HL-60 (cell line): ENCODE measurements at regions not wholly inside any gene's neighbourhood (a gene's known extent, or its start where the extent isn't known, plus 50 kb on each side); places are given as distances from the start of the nearest gene placed in this dataset.

Source experiments
- DNase-seq, 2 experiments: peaks; one replicate each; pipeline ENCODE4 v3.0.0-alpha.2; 2010 to 2020; ENCODE audit warnings: low read depth in 1 of 2, low spot score in 1 of 2
- H3K27ac ChIP-seq: fragments of 250-450 bp; sonication (Bioruptor Pico); replicated peaks from 2 replicates; pipeline ENCODE4 v1.5.1; 2020; ENCODE audit warnings: mild to moderate bottlenecking, moderate library complexity
- H3K27me3 ChIP-seq: fragments of 250-450 bp; sonication (Bioruptor Pico); 2 replicates; pipeline ENCODE4 v1.5.1; 2021; ENCODE audit warnings: mild to moderate bottlenecking, moderate library complexity; ENCODE audit not compliant: insufficient read depth, poor library complexity, severe bottlenecking
- H3K4me3 ChIP-seq: replicated peaks from 2 replicates; pipeline ENCODE4 v1.5.1; 2011; ENCODE audit warnings: mild to moderate bottlenecking, control low read depth, low read length; ENCODE audit not compliant: insufficient read depth
- GABPA ChIP-seq: IDR thresholded peaks from 2 replicates; pipeline ENCODE4 v1.6.1; 2012; ENCODE audit warnings: low read depth
- POLR2AphosphoS5 ChIP-seq: IDR thresholded peaks from 2 replicates; pipeline ENCODE4 v1.6.1; 2012; ENCODE audit warnings: low read depth
- SPI1 ChIP-seq: IDR thresholded peaks from 2 replicates; pipeline ENCODE4 v1.6.1; 2012; ENCODE audit warnings: low read depth, mild to moderate bottlenecking, borderline replicate concordance
- TF ChIP-seq, protein P1 (sequence below): IDR thresholded peaks from 2 replicates; pipeline ENCODE4 v1.6.1; 2012; ENCODE audit warnings: low read depth; ENCODE audit not compliant: insufficient replicate concordance
- TF ChIP-seq, protein P2 (sequence below): IDR thresholded peaks from one replicate; pipeline ENCODE4 v1.5.1; 2011; ENCODE audit warnings: low read length, control low read depth, inconsistent platforms; ENCODE audit not compliant: insufficient read depth

DNA sequence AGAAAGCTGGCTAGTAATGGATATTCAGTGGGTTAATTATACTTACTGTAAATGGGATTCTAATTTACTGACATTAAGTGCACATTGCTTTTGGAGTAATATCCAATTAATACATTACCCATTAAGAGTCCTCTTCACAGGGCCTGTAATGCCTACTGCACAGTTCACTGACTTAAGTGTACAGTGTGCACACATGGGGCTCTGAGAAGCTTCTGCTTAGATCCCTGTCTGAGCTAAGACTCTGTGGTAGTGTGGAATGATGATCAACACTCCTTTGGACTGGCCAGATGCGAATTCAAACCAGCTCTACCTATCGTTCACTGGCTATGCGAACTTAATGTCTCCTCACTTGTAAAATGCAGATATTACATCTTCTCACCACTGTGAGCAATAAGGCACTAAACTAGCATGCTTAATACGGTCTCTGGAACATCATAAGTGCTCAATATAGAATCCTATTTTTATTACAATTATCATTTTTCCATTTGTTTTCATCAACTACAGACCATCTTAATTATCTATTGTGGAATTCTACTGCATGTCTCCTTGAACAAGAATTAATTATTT is 53.8 kb upstream of the SEC61G start:
- Histone ChIP-seq H3K4me3 (no peak overlapping the region), H3K27me3 (no peaks in the 10 kb centered on the region), H3K27ac (no peak overlapping the region)
- no peak for DNase-seq
- TF ChIP-seq, protein P1, sequence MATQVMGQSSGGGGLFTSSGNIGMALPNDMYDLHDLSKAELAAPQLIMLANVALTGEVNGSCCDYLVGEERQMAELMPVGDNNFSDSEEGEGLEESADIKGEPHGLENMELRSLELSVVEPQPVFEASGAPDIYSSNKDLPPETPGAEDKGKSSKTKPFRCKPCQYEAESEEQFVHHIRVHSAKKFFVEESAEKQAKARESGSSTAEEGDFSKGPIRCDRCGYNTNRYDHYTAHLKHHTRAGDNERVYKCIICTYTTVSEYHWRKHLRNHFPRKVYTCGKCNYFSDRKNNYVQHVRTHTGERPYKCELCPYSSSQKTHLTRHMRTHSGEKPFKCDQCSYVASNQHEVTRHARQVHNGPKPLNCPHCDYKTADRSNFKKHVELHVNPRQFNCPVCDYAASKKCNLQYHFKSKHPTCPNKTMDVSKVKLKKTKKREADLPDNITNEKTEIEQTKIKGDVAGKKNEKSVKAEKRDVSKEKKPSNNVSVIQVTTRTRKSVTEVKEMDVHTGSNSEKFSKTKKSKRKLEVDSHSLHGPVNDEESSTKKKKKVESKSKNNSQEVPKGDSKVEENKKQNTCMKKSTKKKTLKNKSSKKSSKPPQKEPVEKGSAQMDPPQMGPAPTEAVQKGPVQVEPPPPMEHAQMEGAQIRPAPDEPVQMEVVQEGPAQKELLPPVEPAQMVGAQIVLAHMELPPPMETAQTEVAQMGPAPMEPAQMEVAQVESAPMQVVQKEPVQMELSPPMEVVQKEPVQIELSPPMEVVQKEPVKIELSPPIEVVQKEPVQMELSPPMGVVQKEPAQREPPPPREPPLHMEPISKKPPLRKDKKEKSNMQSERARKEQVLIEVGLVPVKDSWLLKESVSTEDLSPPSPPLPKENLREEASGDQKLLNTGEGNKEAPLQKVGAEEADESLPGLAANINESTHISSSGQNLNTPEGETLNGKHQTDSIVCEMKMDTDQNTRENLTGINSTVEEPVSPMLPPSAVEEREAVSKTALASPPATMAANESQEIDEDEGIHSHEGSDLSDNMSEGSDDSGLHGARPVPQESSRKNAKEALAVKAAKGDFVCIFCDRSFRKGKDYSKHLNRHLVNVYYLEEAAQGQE = no peak
- TF ChIP-seq, protein P2, sequence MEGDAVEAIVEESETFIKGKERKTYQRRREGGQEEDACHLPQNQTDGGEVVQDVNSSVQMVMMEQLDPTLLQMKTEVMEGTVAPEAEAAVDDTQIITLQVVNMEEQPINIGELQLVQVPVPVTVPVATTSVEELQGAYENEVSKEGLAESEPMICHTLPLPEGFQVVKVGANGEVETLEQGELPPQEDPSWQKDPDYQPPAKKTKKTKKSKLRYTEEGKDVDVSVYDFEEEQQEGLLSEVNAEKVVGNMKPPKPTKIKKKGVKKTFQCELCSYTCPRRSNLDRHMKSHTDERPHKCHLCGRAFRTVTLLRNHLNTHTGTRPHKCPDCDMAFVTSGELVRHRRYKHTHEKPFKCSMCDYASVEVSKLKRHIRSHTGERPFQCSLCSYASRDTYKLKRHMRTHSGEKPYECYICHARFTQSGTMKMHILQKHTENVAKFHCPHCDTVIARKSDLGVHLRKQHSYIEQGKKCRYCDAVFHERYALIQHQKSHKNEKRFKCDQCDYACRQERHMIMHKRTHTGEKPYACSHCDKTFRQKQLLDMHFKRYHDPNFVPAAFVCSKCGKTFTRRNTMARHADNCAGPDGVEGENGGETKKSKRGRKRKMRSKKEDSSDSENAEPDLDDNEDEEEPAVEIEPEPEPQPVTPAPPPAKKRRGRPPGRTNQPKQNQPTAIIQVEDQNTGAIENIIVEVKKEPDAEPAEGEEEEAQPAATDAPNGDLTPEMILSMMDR = no peak
- TF ChIP-seq SPI1 = no peak
- TF ChIP-seq POLR2AphosphoS5 = no peak
- no peak for TF ChIP-seq GABPA

DNA sequence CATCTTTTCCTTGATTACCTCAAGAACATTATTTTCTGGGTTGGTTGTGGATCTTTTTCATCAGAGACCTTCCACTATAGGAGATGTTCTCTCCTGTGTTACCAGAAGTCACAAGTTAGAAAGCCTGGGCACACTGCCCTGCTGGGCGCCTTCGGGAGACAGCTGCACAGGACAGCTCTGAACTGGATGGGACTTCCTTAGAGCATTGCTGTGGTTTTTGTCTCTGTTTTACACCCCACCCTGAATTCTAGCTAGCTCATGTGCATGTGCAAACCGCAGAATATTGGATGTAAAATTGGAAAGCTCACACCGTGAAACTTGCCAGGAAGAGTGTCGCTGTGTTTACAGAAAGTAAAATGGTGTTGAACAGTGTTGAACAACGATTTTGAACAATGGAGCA is 54.4 kb upstream of the SEC61G start:
- Histone ChIP-seq H3K4me3 (no peak overlapping the region), H3K27ac (peak overlapping the region; percentile 42), H3K27me3 (no peaks in the 10 kb centered on the region)
- TF ChIP-seq, protein P1 = no peak
- no peak for TF ChIP-seq GABPA
- no peak for TF ChIP-seq SPI1
- TF ChIP-seq, protein P2 = no peak
- no peak for TF ChIP-seq POLR2AphosphoS5
- DNase-seq = no peak

DNA sequence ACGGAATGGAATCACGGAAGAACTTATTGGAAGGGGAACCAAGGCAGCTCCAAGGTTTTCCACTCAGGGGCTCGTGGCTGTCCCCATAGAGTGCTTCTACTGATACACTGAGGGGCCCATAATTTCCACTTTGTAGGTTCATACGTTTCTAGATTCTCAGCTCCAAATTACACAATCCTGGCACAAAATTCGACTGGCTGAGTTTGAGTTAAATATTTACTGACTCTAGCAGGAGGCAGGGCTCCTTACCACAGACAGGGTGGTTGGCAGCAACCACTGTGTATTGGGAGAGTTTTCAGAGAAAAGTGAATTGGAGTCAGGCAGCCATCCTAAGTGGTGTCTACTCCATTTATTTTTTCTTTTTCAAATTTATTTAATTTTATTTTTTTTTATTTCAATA is 55.4 kb upstream of the SEC61G start:
- TF ChIP-seq, protein P1 = no peak
- no peak for TF ChIP-seq POLR2AphosphoS5
- no peak overlapping the region for H3K27ac ChIP-seq
- no peak for DNase-seq
- no peak overlapping the region for H3K4me3 ChIP-seq
- H3K27me3 ChIP-seq = no peaks in the 10 kb centered on the region

DNA sequence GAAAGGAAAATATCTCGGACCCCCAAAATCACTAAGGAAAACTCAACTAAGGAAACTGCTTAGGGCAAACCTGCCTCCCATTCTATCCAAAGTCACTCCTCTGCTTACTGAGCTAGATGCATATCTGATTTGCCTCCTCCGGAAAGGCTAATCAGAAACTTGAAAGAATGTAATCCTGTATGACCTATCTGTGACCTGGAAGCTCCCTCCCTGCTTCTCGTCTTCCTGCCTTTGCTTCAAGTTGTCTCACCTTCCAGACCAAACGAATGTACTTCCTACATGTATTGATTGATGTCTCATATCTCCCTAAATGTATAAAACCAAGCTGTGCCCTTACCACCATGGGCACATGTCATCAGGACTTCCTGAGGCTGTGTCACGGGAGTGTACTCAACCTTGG is 58.1 kb upstream of the SEC61G start:
- no peak for TF ChIP-seq POLR2AphosphoS5
- TF ChIP-seq, protein P1 = no peak
- no peak for TF ChIP-seq SPI1
- TF ChIP-seq GABPA = no peak
- TF ChIP-seq, protein P2 = no peak
- no peak for DNase-seq
- no peak overlapping the region for H3K27ac ChIP-seq
- H3K4me3 ChIP-seq = no peak overlapping the region
- H3K27me3 ChIP-seq = no peaks in the 10 kb centered on the region
